ENCODE measurements at regions not wholly inside any gene's neighbourhood (a gene's known extent, or its start where the extent isn't known, plus 50 kb on each side); places are given as distances from the start of the nearest gene placed in this dataset.

GRCh38 chr11:106306942-106307341, 229.5 kb downstream of the AASDHPPT start:
- TF ChIP-seq TRIM28 (IDR thresholded peaks at IDR 0.05) = no peak
- no peak for TF ChIP-seq CTCF (IDR thresholded peaks at IDR 0.05 in 2 of 3, conservative IDR thresholded peaks at IDR 0.05 in 1 of 3; ENCODE audit: insufficient read depth in 2 of 3, low read depth in 1 of 3, low read length in 3 of 3)
- TF ChIP-seq ATF2 (CRISPR knock-in tag; IDR thresholded peaks at IDR 0.05) = no peak

Data from K562 (cell line).